ENCODE measurements at regions not wholly inside any gene's neighbourhood (a gene's known extent, or its start where the extent isn't known, plus 50 kb on each side); places are given as distances from the start of the nearest gene placed in this dataset.

DNA sequence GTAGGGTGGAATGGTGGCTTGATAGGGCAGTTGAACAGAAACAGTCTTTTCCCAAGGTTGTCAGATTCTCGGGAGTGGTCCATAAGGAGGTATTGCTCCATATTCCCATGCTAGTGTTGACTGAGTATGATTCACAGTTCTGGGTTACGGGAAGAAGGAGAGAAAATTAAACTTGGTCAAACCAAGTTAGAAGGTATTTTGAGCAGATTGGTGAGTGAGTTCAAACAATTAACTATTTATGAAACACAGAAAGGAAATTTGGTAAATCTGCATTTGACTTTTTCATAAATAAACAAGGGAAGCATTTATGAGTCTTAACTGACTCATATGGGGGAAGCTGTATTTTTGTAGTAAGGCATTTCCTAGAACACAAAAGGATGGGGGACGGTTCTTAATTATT, 2419.4 kb downstream of the PCDH9 start:
- Mint-ChIP-seq H3K27me3 (ENCODE audit: low read depth) (peaks cover 3% of the 10 kb centered on the region; the same call in 1 of the 2 replicates), H3K9me3 (peaks cover 29% of the 10 kb centered on the region), H3K4me3 (no peak overlapping the region), H3K4me1 (peaks cover 3% of the 10 kb centered on the region; the same call in 1 of the 2 replicates), H3K27ac (no peak overlapping the region), H3K36me3 (peaks cover 24% of the 10 kb centered on the region)
- ChIA-PET POLR2A (no interaction called here), CTCF (no interaction called here)
- ATAC-seq (no peak), DNase-seq (ENCODE audit: low spot score) (no peak)
- TF ChIP-seq FOXK1 (CRISPR knock-in tag; IDR thresholded peaks at IDR 0.05) (no peak), JAZF1 (CRISPR knock-in tag; IDR thresholded peaks at IDR 0.05) (no peak), IRF2 (CRISPR knock-in tag; IDR thresholded peaks at IDR 0.05; ENCODE audit: borderline replicate concordance, low read depth) (no peak), JUN (CRISPR knock-in tag; IDR thresholded peaks at IDR 0.05) (no peak), GTF2I (CRISPR knock-in tag; conservative IDR thresholded peaks at IDR 0.05) (no peak), TEAD4 (CRISPR knock-in tag; IDR thresholded peaks at IDR 0.05) (no peak), ZNF423 (CRISPR knock-in tag; IDR thresholded peaks at IDR 0.05) (no peak), HMGA2 (CRISPR knock-in tag; IDR thresholded peaks at IDR 0.05) (no peak), GRHL2 (CRISPR knock-in tag; IDR thresholded peaks at IDR 0.05; ENCODE audit: insufficient replicate concordance, severe bottlenecking) (no peak), ZNF396 (CRISPR knock-in tag; IDR thresholded peaks at IDR 0.05; ENCODE audit: borderline replicate concordance) (no peak), CREB1 (CRISPR knock-in tag; IDR thresholded peaks at IDR 0.05) (no peak), TEAD1 (CRISPR knock-in tag; IDR thresholded peaks at IDR 0.05) (no peak), ZNF121 (CRISPR knock-in tag; IDR thresholded peaks at IDR 0.05) (no peak), MXD4 (CRISPR knock-in tag; IDR thresholded peaks at IDR 0.05; ENCODE audit: borderline replicate concordance) (no peak)
- TF ChIP-seq, protein P1, sequence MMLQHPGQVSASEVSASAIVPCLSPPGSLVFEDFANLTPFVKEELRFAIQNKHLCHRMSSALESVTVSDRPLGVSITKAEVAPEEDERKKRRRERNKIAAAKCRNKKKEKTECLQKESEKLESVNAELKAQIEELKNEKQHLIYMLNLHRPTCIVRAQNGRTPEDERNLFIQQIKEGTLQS (CRISPR knock-in tag; conservative IDR thresholded peaks at IDR 0.05) = no peak
- TF ChIP-seq, protein P2, sequence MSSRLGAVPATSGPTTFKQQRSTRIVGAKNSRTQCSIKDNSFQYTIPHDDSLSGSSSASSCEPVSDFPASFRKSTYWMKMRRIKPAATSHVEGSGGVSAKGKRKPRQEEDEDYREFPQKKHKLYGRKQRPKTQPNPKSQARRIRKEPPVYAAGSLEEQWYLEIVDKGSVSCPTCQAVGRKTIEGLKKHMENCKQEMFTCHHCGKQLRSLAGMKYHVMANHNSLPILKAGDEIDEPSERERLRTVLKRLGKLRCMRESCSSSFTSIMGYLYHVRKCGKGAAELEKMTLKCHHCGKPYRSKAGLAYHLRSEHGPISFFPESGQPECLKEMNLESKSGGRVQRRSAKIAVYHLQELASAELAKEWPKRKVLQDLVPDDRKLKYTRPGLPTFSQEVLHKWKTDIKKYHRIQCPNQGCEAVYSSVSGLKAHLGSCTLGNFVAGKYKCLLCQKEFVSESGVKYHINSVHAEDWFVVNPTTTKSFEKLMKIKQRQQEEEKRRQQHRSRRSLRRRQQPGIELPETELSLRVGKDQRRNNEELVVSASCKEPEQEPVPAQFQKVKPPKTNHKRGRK (CRISPR knock-in tag; IDR thresholded peaks at IDR 0.05; ENCODE audit: borderline replicate concordance) = no peak
- TF ChIP-seq, protein P3, sequence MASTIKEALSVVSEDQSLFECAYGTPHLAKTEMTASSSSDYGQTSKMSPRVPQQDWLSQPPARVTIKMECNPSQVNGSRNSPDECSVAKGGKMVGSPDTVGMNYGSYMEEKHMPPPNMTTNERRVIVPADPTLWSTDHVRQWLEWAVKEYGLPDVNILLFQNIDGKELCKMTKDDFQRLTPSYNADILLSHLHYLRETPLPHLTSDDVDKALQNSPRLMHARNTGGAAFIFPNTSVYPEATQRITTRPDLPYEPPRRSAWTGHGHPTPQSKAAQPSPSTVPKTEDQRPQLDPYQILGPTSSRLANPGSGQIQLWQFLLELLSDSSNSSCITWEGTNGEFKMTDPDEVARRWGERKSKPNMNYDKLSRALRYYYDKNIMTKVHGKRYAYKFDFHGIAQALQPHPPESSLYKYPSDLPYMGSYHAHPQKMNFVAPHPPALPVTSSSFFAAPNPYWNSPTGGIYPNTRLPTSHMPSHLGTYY (CRISPR knock-in tag; IDR thresholded peaks at IDR 0.05) = no peak
- TF ChIP-seq, protein P4, sequence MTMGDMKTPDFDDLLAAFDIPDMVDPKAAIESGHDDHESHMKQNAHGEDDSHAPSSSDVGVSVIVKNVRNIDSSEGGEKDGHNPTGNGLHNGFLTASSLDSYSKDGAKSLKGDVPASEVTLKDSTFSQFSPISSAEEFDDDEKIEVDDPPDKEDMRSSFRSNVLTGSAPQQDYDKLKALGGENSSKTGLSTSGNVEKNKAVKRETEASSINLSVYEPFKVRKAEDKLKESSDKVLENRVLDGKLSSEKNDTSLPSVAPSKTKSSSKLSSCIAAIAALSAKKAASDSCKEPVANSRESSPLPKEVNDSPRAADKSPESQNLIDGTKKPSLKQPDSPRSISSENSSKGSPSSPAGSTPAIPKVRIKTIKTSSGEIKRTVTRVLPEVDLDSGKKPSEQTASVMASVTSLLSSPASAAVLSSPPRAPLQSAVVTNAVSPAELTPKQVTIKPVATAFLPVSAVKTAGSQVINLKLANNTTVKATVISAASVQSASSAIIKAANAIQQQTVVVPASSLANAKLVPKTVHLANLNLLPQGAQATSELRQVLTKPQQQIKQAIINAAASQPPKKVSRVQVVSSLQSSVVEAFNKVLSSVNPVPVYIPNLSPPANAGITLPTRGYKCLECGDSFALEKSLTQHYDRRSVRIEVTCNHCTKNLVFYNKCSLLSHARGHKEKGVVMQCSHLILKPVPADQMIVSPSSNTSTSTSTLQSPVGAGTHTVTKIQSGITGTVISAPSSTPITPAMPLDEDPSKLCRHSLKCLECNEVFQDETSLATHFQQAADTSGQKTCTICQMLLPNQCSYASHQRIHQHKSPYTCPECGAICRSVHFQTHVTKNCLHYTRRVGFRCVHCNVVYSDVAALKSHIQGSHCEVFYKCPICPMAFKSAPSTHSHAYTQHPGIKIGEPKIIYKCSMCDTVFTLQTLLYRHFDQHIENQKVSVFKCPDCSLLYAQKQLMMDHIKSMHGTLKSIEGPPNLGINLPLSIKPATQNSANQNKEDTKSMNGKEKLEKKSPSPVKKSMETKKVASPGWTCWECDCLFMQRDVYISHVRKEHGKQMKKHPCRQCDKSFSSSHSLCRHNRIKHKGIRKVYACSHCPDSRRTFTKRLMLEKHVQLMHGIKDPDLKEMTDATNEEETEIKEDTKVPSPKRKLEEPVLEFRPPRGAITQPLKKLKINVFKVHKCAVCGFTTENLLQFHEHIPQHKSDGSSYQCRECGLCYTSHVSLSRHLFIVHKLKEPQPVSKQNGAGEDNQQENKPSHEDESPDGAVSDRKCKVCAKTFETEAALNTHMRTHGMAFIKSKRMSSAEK (CRISPR knock-in tag; IDR thresholded peaks at IDR 0.05; ENCODE audit: borderline replicate concordance) = no peak
- TF ChIP-seq, protein P5, sequence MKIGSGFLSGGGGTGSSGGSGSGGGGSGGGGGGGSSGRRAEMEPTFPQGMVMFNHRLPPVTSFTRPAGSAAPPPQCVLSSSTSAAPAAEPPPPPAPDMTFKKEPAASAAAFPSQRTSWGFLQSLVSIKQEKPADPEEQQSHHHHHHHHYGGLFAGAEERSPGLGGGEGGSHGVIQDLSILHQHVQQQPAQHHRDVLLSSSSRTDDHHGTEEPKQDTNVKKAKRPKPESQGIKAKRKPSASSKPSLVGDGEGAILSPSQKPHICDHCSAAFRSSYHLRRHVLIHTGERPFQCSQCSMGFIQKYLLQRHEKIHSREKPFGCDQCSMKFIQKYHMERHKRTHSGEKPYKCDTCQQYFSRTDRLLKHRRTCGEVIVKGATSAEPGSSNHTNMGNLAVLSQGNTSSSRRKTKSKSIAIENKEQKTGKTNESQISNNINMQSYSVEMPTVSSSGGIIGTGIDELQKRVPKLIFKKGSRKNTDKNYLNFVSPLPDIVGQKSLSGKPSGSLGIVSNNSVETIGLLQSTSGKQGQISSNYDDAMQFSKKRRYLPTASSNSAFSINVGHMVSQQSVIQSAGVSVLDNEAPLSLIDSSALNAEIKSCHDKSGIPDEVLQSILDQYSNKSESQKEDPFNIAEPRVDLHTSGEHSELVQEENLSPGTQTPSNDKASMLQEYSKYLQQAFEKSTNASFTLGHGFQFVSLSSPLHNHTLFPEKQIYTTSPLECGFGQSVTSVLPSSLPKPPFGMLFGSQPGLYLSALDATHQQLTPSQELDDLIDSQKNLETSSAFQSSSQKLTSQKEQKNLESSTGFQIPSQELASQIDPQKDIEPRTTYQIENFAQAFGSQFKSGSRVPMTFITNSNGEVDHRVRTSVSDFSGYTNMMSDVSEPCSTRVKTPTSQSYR (CRISPR knock-in tag; IDR thresholded peaks at IDR 0.05) = no peak
- TF ChIP-seq, protein P6, sequence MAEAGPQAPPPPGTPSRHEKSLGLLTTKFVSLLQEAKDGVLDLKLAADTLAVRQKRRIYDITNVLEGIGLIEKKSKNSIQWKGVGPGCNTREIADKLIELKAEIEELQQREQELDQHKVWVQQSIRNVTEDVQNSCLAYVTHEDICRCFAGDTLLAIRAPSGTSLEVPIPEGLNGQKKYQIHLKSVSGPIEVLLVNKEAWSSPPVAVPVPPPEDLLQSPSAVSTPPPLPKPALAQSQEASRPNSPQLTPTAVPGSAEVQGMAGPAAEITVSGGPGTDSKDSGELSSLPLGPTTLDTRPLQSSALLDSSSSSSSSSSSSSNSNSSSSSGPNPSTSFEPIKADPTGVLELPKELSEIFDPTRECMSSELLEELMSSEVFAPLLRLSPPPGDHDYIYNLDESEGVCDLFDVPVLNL (CRISPR knock-in tag; IDR thresholded peaks at IDR 0.05; ENCODE audit: borderline replicate concordance, low read depth) = no peak
